ENCODE measurements at regions not wholly inside any gene's neighbourhood (a gene's known extent, or its start where the extent isn't known, plus 50 kb on each side); places are given as distances from the start of the nearest gene placed in this dataset.

DNA sequence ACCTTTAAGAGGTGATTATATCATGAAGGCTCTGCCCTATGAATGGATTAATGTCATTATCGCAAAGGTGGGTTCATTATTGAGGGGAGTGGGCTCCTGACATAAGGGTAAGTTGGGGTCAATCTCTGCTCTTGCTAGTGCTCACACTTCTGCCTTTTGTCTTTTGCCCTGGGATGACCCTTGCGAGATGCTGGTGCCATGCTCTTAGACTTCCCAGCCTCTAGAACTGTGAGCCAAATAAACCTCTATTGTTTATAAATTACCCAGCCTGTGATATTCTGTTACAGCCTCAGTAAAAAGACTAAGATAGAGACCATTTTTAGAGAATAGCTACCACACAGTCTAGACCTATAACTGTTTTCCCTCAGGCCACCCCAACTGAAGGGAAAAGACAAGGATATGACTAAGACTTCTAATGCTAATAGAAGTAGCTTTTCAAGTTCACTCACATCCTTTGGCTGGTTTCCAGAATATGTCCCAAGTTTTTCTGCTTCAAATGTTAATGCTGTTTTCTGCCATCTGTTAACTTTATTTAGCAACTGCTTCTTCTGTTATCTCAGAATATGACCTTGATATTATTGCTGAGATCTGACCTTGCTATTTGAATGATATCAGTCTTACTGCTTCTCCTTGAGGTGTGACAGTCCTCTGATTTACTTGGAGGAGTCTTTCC, 65.1 kb upstream of the STAM2 start:
- Histone ChIP-seq H3K9me3 (peaks cover 0 to 6% (median 0%) of the 10 kb centered on the region in 3 donors), H3K4me3 (no peak overlapping the region), H3K36me3 (no peaks in the 10 kb centered on the region), H3K4me1 (peaks cover 0 to 12% (median 8%) of the 10 kb centered on the region in 4 donors), H3K27me3 (no peaks in the 10 kb centered on the region), H3K27ac (no peak overlapping the region)
- DNase-seq, result no peak
- TF ChIP-seq, protein P1, sequence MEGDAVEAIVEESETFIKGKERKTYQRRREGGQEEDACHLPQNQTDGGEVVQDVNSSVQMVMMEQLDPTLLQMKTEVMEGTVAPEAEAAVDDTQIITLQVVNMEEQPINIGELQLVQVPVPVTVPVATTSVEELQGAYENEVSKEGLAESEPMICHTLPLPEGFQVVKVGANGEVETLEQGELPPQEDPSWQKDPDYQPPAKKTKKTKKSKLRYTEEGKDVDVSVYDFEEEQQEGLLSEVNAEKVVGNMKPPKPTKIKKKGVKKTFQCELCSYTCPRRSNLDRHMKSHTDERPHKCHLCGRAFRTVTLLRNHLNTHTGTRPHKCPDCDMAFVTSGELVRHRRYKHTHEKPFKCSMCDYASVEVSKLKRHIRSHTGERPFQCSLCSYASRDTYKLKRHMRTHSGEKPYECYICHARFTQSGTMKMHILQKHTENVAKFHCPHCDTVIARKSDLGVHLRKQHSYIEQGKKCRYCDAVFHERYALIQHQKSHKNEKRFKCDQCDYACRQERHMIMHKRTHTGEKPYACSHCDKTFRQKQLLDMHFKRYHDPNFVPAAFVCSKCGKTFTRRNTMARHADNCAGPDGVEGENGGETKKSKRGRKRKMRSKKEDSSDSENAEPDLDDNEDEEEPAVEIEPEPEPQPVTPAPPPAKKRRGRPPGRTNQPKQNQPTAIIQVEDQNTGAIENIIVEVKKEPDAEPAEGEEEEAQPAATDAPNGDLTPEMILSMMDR (IDR thresholded peaks at IDR 0.05), result no peak
- intact Hi-C loops (cut with DNase I; ENCODE audit: low total_unique reads), result no loop called here

DNA sequence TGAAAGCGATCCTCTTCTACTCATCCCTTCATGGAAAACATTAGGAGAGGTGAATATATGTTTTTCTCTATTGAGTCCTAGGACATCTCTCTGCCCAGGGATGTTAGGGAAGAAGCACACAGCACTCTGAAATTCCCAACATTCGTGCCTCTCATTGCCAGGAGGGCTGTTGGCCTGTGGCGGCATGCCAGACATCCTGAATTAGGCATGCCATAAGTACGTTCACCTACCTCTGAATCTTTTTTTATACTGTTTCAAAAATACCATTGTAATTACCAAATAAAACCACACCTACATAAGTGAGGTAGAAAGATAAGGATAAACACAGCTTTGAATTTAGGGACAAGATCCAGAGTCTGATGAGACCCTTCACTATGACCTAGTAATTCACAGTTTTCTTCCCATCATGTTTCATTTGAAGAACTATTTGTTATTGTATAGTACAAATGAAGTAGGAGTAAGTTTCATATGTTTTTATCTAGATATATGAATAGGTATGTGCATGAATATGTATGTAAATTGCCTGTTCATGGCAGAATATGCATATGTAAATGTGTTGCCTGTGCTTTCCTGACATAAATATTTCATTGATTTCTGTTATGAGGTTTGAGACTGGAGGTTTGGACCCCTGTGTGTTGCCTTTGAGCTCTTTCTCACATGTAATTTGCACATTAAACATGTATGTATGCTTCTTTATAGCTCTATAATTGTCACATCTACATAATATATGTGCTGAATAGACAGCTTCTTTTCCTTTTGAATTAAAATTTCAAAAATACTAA, 66.6 kb upstream of the STAM2 start:
- Histone ChIP-seq H3K9me3 (peaks cover 0 to 6% (median 0%) of the 10 kb centered on the region in 3 donors), H3K4me3 (no peak overlapping the region), H3K27me3 (no peaks in the 10 kb centered on the region), H3K27ac (no peak overlapping the region), H3K36me3 (no peaks in the 10 kb centered on the region), H3K4me1 (peaks cover 0 to 25% (median 15%) of the 10 kb centered on the region in 4 donors)
- no peak for DNase-seq
- TF ChIP-seq, protein P1 (IDR thresholded peaks at IDR 0.05), result no peak
- intact Hi-C loops (cut with DNase I; ENCODE audit: low total_unique reads), result no loop called here

DNA sequence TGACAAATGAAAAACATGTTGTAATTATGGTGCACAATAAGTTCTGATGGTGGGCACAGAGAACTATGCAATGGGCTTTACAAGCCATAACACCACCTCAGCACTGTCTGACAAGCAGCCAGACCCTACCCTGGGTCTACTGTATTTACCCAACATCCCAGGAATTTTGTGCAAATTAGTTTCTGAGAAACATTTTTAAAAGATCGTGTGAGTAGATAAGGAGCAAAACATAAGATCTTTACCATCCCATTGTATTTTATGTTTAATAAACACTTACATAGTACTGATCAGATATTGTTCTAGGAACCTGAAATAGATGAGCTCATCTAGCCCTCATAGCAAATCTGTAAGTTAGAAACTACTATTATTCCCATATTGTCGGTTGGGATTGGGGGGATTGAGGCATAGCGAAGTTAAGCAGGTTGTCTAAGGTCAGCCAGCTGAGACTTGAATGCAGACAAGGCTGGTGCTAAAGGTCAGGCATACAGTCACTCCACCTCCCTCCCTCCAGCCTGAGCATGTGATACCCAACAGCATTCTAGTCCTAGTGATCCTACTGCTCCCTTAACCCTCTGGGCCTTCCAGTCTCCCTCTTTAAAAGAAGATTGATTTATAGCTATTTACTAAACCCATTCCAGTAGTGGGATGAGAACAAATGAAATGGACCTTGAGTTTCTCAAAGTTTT, 67.4 kb upstream of the STAM2 start:
- TF ChIP-seq, protein P1 (IDR thresholded peaks at IDR 0.05), result no peak
- no peak overlapping the region for H3K4me3 ChIP-seq
- H3K4me1 ChIP-seq, result peaks cover 0 to 27% (median 15%) of the 10 kb centered on the region in 4 donors
- DNase-seq, result no peak
- intact Hi-C loops (cut with DNase I; ENCODE audit: low total_unique reads), result no loop called here
- no peaks in the 10 kb centered on the region for H3K27me3 ChIP-seq
- H3K9me3 ChIP-seq, result peaks cover 0 to 6% (median 0%) of the 10 kb centered on the region in 3 donors
- no peaks in the 10 kb centered on the region for H3K36me3 ChIP-seq
- peak overlapping the region; percentile 15 to 51 for H3K27ac ChIP-seq

DNA sequence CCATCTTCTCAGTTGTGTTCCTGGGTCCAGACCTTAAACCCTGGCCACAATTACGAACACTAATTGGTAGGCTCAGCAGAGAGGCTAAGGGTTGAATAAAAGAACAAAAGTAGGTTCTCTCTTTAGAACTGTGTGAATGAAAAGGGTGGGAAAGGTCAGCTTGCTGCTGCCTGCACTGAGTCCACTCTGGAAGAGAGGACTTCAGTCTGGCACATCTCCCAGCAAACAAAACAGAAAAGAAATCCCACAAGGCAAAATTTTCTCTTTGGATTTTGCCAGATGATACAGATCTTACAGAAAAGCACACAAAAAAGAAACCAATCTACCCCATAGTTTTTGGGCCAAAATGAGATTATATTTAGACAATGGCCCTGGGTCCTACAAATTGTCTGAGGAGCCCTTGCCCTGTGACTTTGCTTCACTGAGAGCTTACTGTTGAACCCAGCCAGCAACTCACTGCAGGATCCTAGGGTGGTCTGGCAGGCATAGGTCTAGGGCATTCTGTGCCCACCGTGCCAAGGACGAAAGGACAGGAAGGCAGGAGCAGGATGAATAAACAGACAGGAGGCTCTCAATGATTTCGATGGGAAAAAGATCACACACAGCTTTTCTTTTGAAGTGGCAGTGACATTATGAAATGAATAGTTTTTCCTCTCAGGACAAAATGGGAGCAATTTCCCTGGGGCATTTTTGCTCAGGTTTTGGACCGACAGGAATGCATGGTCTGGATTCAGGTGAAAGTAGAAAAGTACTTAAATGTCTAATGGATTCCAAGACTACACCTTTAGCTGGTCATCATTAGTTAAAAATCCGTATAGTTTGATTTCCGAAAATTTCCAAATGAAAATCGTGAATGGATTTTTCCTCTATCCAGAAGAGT, 68.4 kb upstream of the STAM2 start:
- H3K4me3 ChIP-seq, result no peak overlapping the region
- DNase-seq, result no peak
- H3K4me1 ChIP-seq, result peaks cover 0 to 27% (median 15%) of the 10 kb centered on the region in 4 donors
- TF ChIP-seq, protein P1 (IDR thresholded peaks at IDR 0.05), result no peak
- no peaks in the 10 kb centered on the region for H3K36me3 ChIP-seq
- H3K27ac ChIP-seq, result peak overlapping the region; percentile 15 to 51
- intact Hi-C loops (cut with DNase I; ENCODE audit: low total_unique reads), result no loop called here
- H3K27me3 ChIP-seq, result no peaks in the 10 kb centered on the region
- peaks cover 0 to 6% (median 0%) of the 10 kb centered on the region in 3 donors for H3K9me3 ChIP-seq

DNA sequence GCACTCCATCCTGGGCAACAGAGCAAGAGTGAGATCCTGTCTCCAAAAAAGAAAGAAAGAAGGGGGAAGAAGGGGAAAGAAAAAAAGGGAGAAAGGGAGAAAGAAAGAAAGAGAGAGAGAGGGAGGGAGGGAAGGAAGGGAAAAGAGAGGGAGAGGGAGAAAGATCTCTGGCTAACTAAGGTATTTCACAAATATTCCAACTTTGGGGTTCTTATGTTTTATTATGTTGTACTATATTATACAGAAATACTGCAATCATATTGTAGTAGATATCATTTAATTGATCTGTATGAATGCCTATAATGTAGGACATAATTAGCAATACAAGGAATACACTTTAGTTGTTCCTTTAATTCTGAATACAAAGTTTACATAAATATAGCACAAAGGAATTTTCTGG, 70.1 kb upstream of the STAM2 start:
- Histone ChIP-seq H3K27ac (peak overlapping the region; percentile 39 to 64), H3K9me3 (peaks cover 0 to 1% (median 0%) of the 10 kb centered on the region in 3 donors), H3K27me3 (no peaks in the 10 kb centered on the region), H3K36me3 (no peaks in the 10 kb centered on the region), H3K4me1 (peaks cover 0 to 27% (median 15%) of the 10 kb centered on the region in 4 donors), H3K4me3 (no peak overlapping the region)
- intact Hi-C loops (cut with DNase I; ENCODE audit: low total_unique reads), result no loop called here
- no peak for DNase-seq
- TF ChIP-seq, protein P1 (IDR thresholded peaks at IDR 0.05), result no peak

Measured in tibial artery (tissue), 4 donors.